ENCODE measurements at regions not wholly inside any gene's neighbourhood (a gene's known extent, or its start where the extent isn't known, plus 50 kb on each side); places are given as distances from the start of the nearest gene placed in this dataset.
"Not testable (repeated sequence)": the region's sequence is repeated elsewhere in the genome, so short reads cannot be mapped to it uniquely, and the experiment has no call there.

- no CpG with 5 or more reads among the region's 6 CpGs for WGBS, 2 donors (ENCODE audit: extremely low coverage in 2 of 2, insufficient read length in 2 of 2, insufficient replicate concordance in 1 of 2)
- not testable (repeated sequence) for H3K4me1 ChIP-seq (ENCODE audit: control insufficient read depth in 2 of 2, insufficient read depth in 1 of 2, low read depth in 1 of 2, low read length in 2 of 2); H3K4ac ChIP-seq (ENCODE audit: low read length); H3K18ac ChIP-seq (ENCODE audit: low read length); H2AK5ac ChIP-seq (ENCODE audit: low read depth, low read length); H2BK12ac ChIP-seq (ENCODE audit: low read length); H3K27me3 ChIP-seq (ENCODE audit: control insufficient read depth in 3 of 3, insufficient read depth in 3 of 3, low read depth in 1 of 3, low read length in 3 of 3); H3K9me3 ChIP-seq (replicated peaks in 1 of 2; ENCODE audit: control insufficient read depth in 2 of 2, insufficient read depth in 1 of 2, low read depth in 1 of 2, low read length in 2 of 2); H3K79me1 ChIP-seq (ENCODE audit: low read depth, low read length); H3K36me3 ChIP-seq (replicated peaks in 1 of 2; ENCODE audit: control insufficient read depth in 2 of 2, insufficient read depth in 2 of 2, low read length in 2 of 2); H2BK120ac ChIP-seq (ENCODE audit: low read depth, low read length); H2BK15ac ChIP-seq (ENCODE audit: low read length); DNase-seq (ENCODE audit: low spot score); H3K14ac ChIP-seq (ENCODE audit: low read length); H3K4me2 ChIP-seq (ENCODE audit: insufficient read depth, low read length, poor library complexity, severe bottlenecking); H2BK5ac ChIP-seq (ENCODE audit: low read length); H4K91ac ChIP-seq (ENCODE audit: low read depth, low read length, poor library complexity); H3K23ac ChIP-seq (ENCODE audit: low read depth, low read length, poor library complexity); H3K27ac ChIP-seq (replicated peaks; ENCODE audit: low read length); H4K8ac ChIP-seq (ENCODE audit: low read depth, low read length); H3K4me3 ChIP-seq (ENCODE audit: low read length in 2 of 2); H2AFZ ChIP-seq (ENCODE audit: low read length); H3K9ac ChIP-seq (ENCODE audit: low read depth, low read length, poor library complexity)
Measured at GRCh38 chr20:59488459-59488858, 115.9 kb upstream of the PHACTR3 start.

- H3K9ac ChIP-seq (ENCODE audit: low read depth, low read length, poor library complexity); H3K14ac ChIP-seq (ENCODE audit: low read length); H3K18ac ChIP-seq (ENCODE audit: low read length); H2BK120ac ChIP-seq (ENCODE audit: low read depth, low read length); H3K4me1 ChIP-seq (ENCODE audit: control insufficient read depth in 2 of 2, insufficient read depth in 1 of 2, low read depth in 1 of 2, low read length in 2 of 2); H3K27ac ChIP-seq (replicated peaks; ENCODE audit: low read length); H3K4me3 ChIP-seq (ENCODE audit: low read length in 2 of 2); H2BK12ac ChIP-seq (ENCODE audit: low read length); H4K8ac ChIP-seq (ENCODE audit: low read depth, low read length); H2BK5ac ChIP-seq (ENCODE audit: low read length); H2BK15ac ChIP-seq (ENCODE audit: low read length); H3K4me2 ChIP-seq (ENCODE audit: insufficient read depth, low read length, poor library complexity, severe bottlenecking); H3K4ac ChIP-seq (ENCODE audit: low read length); H3K27me3 ChIP-seq (ENCODE audit: control insufficient read depth in 3 of 3, insufficient read depth in 3 of 3, low read depth in 1 of 3, low read length in 3 of 3); H3K36me3 ChIP-seq (replicated peaks in 1 of 2; ENCODE audit: control insufficient read depth in 2 of 2, insufficient read depth in 2 of 2, low read length in 2 of 2); DNase-seq (ENCODE audit: low spot score); H2AK5ac ChIP-seq (ENCODE audit: low read depth, low read length); H3K9me3 ChIP-seq (replicated peaks in 1 of 2; ENCODE audit: control insufficient read depth in 2 of 2, insufficient read depth in 1 of 2, low read depth in 1 of 2, low read length in 2 of 2); H4K91ac ChIP-seq (ENCODE audit: low read depth, low read length, poor library complexity); H2AFZ ChIP-seq (ENCODE audit: low read length); H3K79me1 ChIP-seq (ENCODE audit: low read depth, low read length); H3K23ac ChIP-seq (ENCODE audit: low read depth, low read length, poor library complexity): not testable (repeated sequence)
- no CpG with 5 or more reads among the region's 18 CpGs for WGBS, 2 donors (ENCODE audit: extremely low coverage in 2 of 2, insufficient read length in 2 of 2, insufficient replicate concordance in 1 of 2)
Measured at GRCh38 chr20:59490196-59491004, 113.9 kb upstream of the PHACTR3 start.

GRCh38 chr20:59491884-59492283 is 112.5 kb upstream of the PHACTR3 start:
- no peak overlapping the region for H3K4me2 ChIP-seq (ENCODE audit: insufficient read depth, low read length, poor library complexity, severe bottlenecking)
- H3K9me3 ChIP-seq (replicated peaks in 1 of 2; ENCODE audit: control insufficient read depth in 2 of 2, insufficient read depth in 1 of 2, low read depth in 1 of 2, low read length in 2 of 2), result no peaks in the 10 kb centered on the region
- H4K91ac ChIP-seq (ENCODE audit: low read depth, low read length, poor library complexity), result no peak overlapping the region
- H2AK5ac ChIP-seq (ENCODE audit: low read depth, low read length), result no peak overlapping the region
- H3K9ac ChIP-seq (ENCODE audit: low read depth, low read length, poor library complexity), result no peak overlapping the region
- H3K27me3 ChIP-seq (ENCODE audit: control insufficient read depth in 3 of 3, insufficient read depth in 3 of 3, low read depth in 1 of 3, low read length in 3 of 3), result no peaks in the 10 kb centered on the region
- H3K14ac ChIP-seq (ENCODE audit: low read length), result no peak overlapping the region
- H3K23ac ChIP-seq (ENCODE audit: low read depth, low read length, poor library complexity), result no peak overlapping the region
- H2BK15ac ChIP-seq (ENCODE audit: low read length), result no peak overlapping the region
- no peak overlapping the region for H2AFZ ChIP-seq (ENCODE audit: low read length)
- H3K18ac ChIP-seq (ENCODE audit: low read length), result no peak overlapping the region
- H3K4me1 ChIP-seq (ENCODE audit: control insufficient read depth in 2 of 2, insufficient read depth in 1 of 2, low read depth in 1 of 2, low read length in 2 of 2), result no peaks in the 10 kb centered on the region
- no peak overlapping the region for H3K4me3 ChIP-seq (ENCODE audit: low read length in 2 of 2)
- no peak for DNase-seq (ENCODE audit: low spot score)
- H3K79me1 ChIP-seq (ENCODE audit: low read depth, low read length), result no peaks in the 10 kb centered on the region
- H2BK120ac ChIP-seq (ENCODE audit: low read depth, low read length), result no peak overlapping the region
- no CpG with 5 or more reads among the region's 6 CpGs for WGBS, 2 donors (ENCODE audit: extremely low coverage in 2 of 2, insufficient read length in 2 of 2, insufficient replicate concordance in 1 of 2)
- no peak overlapping the region for H2BK12ac ChIP-seq (ENCODE audit: low read length)
- no peaks in the 10 kb centered on the region for H3K36me3 ChIP-seq (replicated peaks in 1 of 2; ENCODE audit: control insufficient read depth in 2 of 2, insufficient read depth in 2 of 2, low read length in 2 of 2)
- H4K8ac ChIP-seq (ENCODE audit: low read depth, low read length), result no peak overlapping the region
- H3K27ac ChIP-seq (replicated peaks; ENCODE audit: low read length), result no peak overlapping the region
- no peak overlapping the region for H3K4ac ChIP-seq (ENCODE audit: low read length)
- no peak overlapping the region for H2BK5ac ChIP-seq (ENCODE audit: low read length)

- H2AK5ac ChIP-seq (ENCODE audit: low read depth, low read length), result no peak overlapping the region
- H3K14ac ChIP-seq (ENCODE audit: low read length), result no peak overlapping the region
- H3K9me3 ChIP-seq (replicated peaks in 1 of 2; ENCODE audit: control insufficient read depth in 2 of 2, insufficient read depth in 1 of 2, low read depth in 1 of 2, low read length in 2 of 2), result no peaks in the 10 kb centered on the region
- no peak overlapping the region for H3K4ac ChIP-seq (ENCODE audit: low read length)
- no peaks in the 10 kb centered on the region for H3K79me1 ChIP-seq (ENCODE audit: low read depth, low read length)
- H2BK12ac ChIP-seq (ENCODE audit: low read length), result no peak overlapping the region
- H2BK15ac ChIP-seq (ENCODE audit: low read length), result no peak overlapping the region
- H2AFZ ChIP-seq (ENCODE audit: low read length), result no peak overlapping the region
- no peak overlapping the region for H3K27ac ChIP-seq (replicated peaks; ENCODE audit: low read length)
- no peak overlapping the region for H3K23ac ChIP-seq (ENCODE audit: low read depth, low read length, poor library complexity)
- whole genome bisulfite sequencing, 2 donors (ENCODE audit: extremely low coverage in 2 of 2, insufficient read length in 2 of 2, insufficient replicate concordance in 1 of 2), result no CpG with 5 or more reads among the region's 5 CpGs
- H3K4me3 ChIP-seq (ENCODE audit: low read length in 2 of 2), result no peak overlapping the region
- no peak for DNase-seq (ENCODE audit: low spot score)
- H2BK120ac ChIP-seq (ENCODE audit: low read depth, low read length), result no peak overlapping the region
- H4K91ac ChIP-seq (ENCODE audit: low read depth, low read length, poor library complexity), result no peak overlapping the region
- no peaks in the 10 kb centered on the region for H3K36me3 ChIP-seq (replicated peaks in 1 of 2; ENCODE audit: control insufficient read depth in 2 of 2, insufficient read depth in 2 of 2, low read length in 2 of 2)
- no peak overlapping the region for H3K9ac ChIP-seq (ENCODE audit: low read depth, low read length, poor library complexity)
- no peak overlapping the region for H2BK5ac ChIP-seq (ENCODE audit: low read length)
- no peak overlapping the region for H3K18ac ChIP-seq (ENCODE audit: low read length)
- H3K4me1 ChIP-seq (ENCODE audit: control insufficient read depth in 2 of 2, insufficient read depth in 1 of 2, low read depth in 1 of 2, low read length in 2 of 2), result no peaks in the 10 kb centered on the region
- H4K8ac ChIP-seq (ENCODE audit: low read depth, low read length), result no peak overlapping the region
- H3K4me2 ChIP-seq (ENCODE audit: insufficient read depth, low read length, poor library complexity, severe bottlenecking), result no peak overlapping the region
- H3K27me3 ChIP-seq (ENCODE audit: control insufficient read depth in 3 of 3, insufficient read depth in 3 of 3, low read depth in 1 of 3, low read length in 3 of 3), result no peaks in the 10 kb centered on the region
Measured at GRCh38 chr20:59493926-59494325, 110.4 kb upstream of the PHACTR3 start.

All from neuronal stem cell (in vitro differentiated cells).